HepG2 (cell line): ENCODE measurements at regions not wholly inside any gene's neighbourhood (a gene's known extent, or its start where the extent isn't known, plus 50 kb on each side); places are given as distances from the start of the nearest gene placed in this dataset.

Experiments used
- TF ChIP-seq, protein P1 (sequence below): IDR thresholded peaks from 2 replicates; pipeline ENCODE4 v1.6.1; 2018; ENCODE audit warnings: missing genetic modification reagents
- TF ChIP-seq, protein P2 (sequence below): IDR thresholded peaks from 2 replicates; pipeline ENCODE4 v1.6.1; 2016; ENCODE audit warnings: low read depth, borderline replicate concordance
- TF ChIP-seq, protein P3 (sequence below): sonication (generic); formaldehyde crosslinking; IDR thresholded peaks from 2 replicates; pipeline ENCODE4 v1.4.0; 2020; ENCODE audit warnings: mild to moderate bottlenecking, low read depth, missing genetic modification reagents
- TF ChIP-seq, protein P4 (sequence below): sonication (generic); formaldehyde crosslinking; IDR thresholded peaks from 2 replicates; pipeline ENCODE4 v1.5.0; 2020; ENCODE audit warnings: mild to moderate bottlenecking, missing genetic modification reagents, moderate library complexity

DNA sequence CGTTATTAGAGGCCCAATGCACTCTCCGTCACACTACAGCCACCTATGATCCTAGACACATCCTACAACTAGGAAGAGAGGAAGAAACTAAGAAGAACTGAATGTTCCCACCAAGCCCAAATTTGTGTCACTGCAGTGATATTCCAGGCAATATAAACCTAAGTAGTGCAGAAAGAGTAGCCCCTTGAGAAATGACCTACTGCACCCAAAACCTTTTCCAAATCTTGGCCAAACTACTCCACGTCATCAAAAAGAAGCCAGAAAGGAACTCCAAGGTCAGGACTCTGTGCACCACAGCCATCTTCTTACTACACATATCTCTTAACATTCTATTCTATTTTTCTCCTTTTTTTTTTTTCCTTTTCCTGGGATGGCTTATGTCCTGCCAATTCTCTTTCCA lies 60.2 kb downstream of the ADAMTS1 start:
- TF ChIP-seq, protein P1, sequence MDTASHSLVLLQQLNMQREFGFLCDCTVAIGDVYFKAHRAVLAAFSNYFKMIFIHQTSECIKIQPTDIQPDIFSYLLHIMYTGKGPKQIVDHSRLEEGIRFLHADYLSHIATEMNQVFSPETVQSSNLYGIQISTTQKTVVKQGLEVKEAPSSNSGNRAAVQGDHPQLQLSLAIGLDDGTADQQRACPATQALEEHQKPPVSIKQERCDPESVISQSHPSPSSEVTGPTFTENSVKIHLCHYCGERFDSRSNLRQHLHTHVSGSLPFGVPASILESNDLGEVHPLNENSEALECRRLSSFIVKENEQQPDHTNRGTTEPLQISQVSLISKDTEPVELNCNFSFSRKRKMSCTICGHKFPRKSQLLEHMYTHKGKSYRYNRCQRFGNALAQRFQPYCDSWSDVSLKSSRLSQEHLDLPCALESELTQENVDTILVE (CRISPR knock-in tag), result no peak
- TF ChIP-seq, protein P2, sequence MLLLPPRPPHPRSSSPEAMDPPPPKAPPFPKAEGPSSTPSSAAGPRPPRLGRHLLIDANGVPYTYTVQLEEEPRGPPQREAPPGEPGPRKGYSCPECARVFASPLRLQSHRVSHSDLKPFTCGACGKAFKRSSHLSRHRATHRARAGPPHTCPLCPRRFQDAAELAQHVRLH (CRISPR knock-in tag), result no peak
- TF ChIP-seq, protein P3, sequence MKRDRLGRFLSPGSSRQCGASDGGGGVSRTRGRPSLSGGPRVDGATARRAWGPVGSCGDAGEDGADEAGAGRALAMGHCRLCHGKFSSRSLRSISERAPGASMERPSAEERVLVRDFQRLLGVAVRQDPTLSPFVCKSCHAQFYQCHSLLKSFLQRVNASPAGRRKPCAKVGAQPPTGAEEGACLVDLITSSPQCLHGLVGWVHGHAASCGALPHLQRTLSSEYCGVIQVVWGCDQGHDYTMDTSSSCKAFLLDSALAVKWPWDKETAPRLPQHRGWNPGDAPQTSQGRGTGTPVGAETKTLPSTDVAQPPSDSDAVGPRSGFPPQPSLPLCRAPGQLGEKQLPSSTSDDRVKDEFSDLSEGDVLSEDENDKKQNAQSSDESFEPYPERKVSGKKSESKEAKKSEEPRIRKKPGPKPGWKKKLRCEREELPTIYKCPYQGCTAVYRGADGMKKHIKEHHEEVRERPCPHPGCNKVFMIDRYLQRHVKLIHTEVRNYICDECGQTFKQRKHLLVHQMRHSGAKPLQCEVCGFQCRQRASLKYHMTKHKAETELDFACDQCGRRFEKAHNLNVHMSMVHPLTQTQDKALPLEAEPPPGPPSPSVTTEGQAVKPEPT (CRISPR knock-in tag), result no peak
- TF ChIP-seq, protein P4, sequence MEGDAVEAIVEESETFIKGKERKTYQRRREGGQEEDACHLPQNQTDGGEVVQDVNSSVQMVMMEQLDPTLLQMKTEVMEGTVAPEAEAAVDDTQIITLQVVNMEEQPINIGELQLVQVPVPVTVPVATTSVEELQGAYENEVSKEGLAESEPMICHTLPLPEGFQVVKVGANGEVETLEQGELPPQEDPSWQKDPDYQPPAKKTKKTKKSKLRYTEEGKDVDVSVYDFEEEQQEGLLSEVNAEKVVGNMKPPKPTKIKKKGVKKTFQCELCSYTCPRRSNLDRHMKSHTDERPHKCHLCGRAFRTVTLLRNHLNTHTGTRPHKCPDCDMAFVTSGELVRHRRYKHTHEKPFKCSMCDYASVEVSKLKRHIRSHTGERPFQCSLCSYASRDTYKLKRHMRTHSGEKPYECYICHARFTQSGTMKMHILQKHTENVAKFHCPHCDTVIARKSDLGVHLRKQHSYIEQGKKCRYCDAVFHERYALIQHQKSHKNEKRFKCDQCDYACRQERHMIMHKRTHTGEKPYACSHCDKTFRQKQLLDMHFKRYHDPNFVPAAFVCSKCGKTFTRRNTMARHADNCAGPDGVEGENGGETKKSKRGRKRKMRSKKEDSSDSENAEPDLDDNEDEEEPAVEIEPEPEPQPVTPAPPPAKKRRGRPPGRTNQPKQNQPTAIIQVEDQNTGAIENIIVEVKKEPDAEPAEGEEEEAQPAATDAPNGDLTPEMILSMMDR, result no peak
